Osteocyte (in vitro differentiated cells): ENCODE measurements at regions not wholly inside any gene's neighbourhood (a gene's known extent, or its start where the extent isn't known, plus 50 kb on each side); places are given as distances from the start of the nearest gene placed in this dataset.

Experiments
- DNase-seq: peaks from one replicate; pipeline ENCODE4 v3.0.0; 2021; ENCODE audit warnings: mixed read lengths; ENCODE audit not compliant: unreplicated experiment; ENCODE audit errors: extremely low spot score
- H3K27ac Mint-ChIP-seq: one replicate; pipeline ENCODE4 v1.8.0; 2021; ENCODE audit warnings: mild to moderate bottlenecking, mixed read lengths; ENCODE audit not compliant: unreplicated experiment
- H3K27me3 Mint-ChIP-seq: one replicate; pipeline ENCODE4 v1.8.0; 2021; ENCODE audit warnings: mixed read lengths; ENCODE audit not compliant: unreplicated experiment
- H3K36me3 Mint-ChIP-seq: one replicate; pipeline ENCODE4 v1.8.0; 2021; ENCODE audit warnings: mixed read lengths; ENCODE audit not compliant: unreplicated experiment
- H3K4me1 Mint-ChIP-seq: one replicate; pipeline ENCODE4 v1.8.0; 2021; ENCODE audit warnings: mixed read lengths; ENCODE audit not compliant: unreplicated experiment
- H3K4me3 Mint-ChIP-seq: one replicate; pipeline ENCODE4 v1.8.0; 2021; ENCODE audit warnings: mild to moderate bottlenecking, moderate library complexity, mixed read lengths; ENCODE audit not compliant: unreplicated experiment
- H3K9me3 Mint-ChIP-seq: one replicate; pipeline ENCODE4 v1.8.0; 2021; ENCODE audit warnings: mixed read lengths; ENCODE audit not compliant: unreplicated experiment
- CTCF ChIP-seq: fragments of 200-600 bp; sonication (generic); IDR thresholded peaks from 2 replicates; pipeline ENCODE4 v1.5.0; 2021; ENCODE audit warnings: antibody characterized with exemption, mild to moderate bottlenecking, moderate library complexity

GRCh38 chr9:99731950-99732349 lies 89.7 kb upstream of the NR4A3 start:
- no peak for TF ChIP-seq CTCF
- Mint-ChIP-seq H3K4me3 (no peak overlapping the region), H3K4me1 (no peaks in the 10 kb centered on the region), H3K27ac (no peak overlapping the region), H3K9me3 (no peaks in the 10 kb centered on the region), H3K27me3 (peaks cover 20% of the 10 kb centered on the region), H3K36me3 (no peaks in the 10 kb centered on the region)
- no peak for DNase-seq

DNA sequence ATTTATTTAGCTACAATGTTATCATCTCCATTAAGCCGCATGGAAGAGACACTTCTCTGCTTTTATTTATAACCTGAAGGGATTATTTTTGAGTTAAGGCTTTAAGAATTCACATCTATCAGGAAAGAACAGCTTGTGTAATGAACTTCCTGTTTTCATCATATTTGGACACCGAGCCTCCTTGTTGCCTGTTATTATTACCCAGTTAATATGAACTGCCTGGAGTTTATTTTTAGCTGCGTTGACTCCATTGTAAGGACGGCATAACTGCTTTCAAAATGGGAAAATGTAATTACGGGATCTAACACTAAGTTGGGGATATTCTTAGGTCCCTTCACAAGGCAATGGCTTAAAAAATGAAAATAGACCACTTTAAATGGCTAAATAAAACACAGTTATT lies 89.0 kb upstream of the NR4A3 start:
- TF ChIP-seq CTCF = no peak
- H3K9me3 Mint-ChIP-seq = no peaks in the 10 kb centered on the region
- H3K27ac Mint-ChIP-seq = no peak overlapping the region
- DNase-seq = no peak
- peaks cover 26% of the 10 kb centered on the region for H3K27me3 Mint-ChIP-seq
- no peak overlapping the region for H3K4me3 Mint-ChIP-seq
- no peaks in the 10 kb centered on the region for H3K4me1 Mint-ChIP-seq
- H3K36me3 Mint-ChIP-seq = no peaks in the 10 kb centered on the region

GRCh38 chr9:99735041-99735440 lies 86.6 kb upstream of the NR4A3 start:
- Mint-ChIP-seq H3K4me3 (no peak overlapping the region), H3K9me3 (no peaks in the 10 kb centered on the region), H3K27me3 (peaks cover 29% of the 10 kb centered on the region), H3K4me1 (no peaks in the 10 kb centered on the region), H3K36me3 (no peaks in the 10 kb centered on the region), H3K27ac (no peak overlapping the region)
- no peak for DNase-seq
- TF ChIP-seq CTCF = no peak

- DNase-seq = no peak
- Mint-ChIP-seq H3K36me3 (no peaks in the 10 kb centered on the region), H3K4me3 (no peak overlapping the region), H3K27ac (no peak overlapping the region), H3K4me1 (no peaks in the 10 kb centered on the region), H3K9me3 (no peaks in the 10 kb centered on the region), H3K27me3 (peaks cover 32% of the 10 kb centered on the region)
- TF ChIP-seq CTCF = no peak
Observed at GRCh38 chr9:99736291-99736690, 85.4 kb upstream of the NR4A3 start.

DNA sequence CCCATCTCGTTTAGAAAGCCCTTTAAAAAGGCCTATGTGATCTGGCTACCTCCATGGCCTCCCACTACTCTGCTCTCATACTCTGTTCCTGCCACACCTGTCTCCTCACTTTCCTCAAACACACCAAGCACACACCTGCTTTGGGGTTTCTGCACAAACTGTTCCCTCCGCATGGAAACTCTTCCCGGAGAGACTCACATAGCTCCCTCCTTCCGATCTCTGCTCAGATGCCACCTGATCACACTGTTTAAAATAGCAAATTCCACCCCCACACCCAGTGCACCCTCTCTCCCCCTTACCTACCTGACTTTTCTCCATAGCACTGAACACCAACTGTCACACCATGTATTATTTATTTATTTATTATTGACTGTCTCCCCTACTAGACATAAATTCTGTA lies 84.0 kb upstream of the NR4A3 start:
- H3K4me3 Mint-ChIP-seq = no peak overlapping the region
- H3K27me3 Mint-ChIP-seq = peaks cover 40% of the 10 kb centered on the region
- no peak for TF ChIP-seq CTCF
- no peaks in the 10 kb centered on the region for H3K9me3 Mint-ChIP-seq
- DNase-seq = no peak
- no peaks in the 10 kb centered on the region for H3K36me3 Mint-ChIP-seq
- no peaks in the 10 kb centered on the region for H3K4me1 Mint-ChIP-seq
- no peak overlapping the region for H3K27ac Mint-ChIP-seq
